Neural crest cell (in vitro differentiated cells): ENCODE measurements at regions not wholly inside any gene's neighbourhood (a gene's known extent, or its start where the extent isn't known, plus 50 kb on each side); places are given as distances from the start of the nearest gene placed in this dataset.

ENCODE experiments used
- DNase-seq: peaks from one replicate; pipeline ENCODE4 v3.0.0; 2021; ENCODE audit warnings: low read depth, mixed read lengths, low spot score
- H3K27ac Mint-ChIP-seq: one replicate; pipeline ENCODE4 v1.8.0; 2021; ENCODE audit warnings: mild to moderate bottlenecking, mixed read lengths; ENCODE audit not compliant: unreplicated experiment
- H3K27me3 Mint-ChIP-seq: 2 replicates; pipeline ENCODE4 v1.8.0; 2021; ENCODE audit warnings: low read depth, mild to moderate bottlenecking, mixed read lengths
- H3K36me3 Mint-ChIP-seq: 2 replicates; pipeline ENCODE4 v1.8.0; 2021; ENCODE audit warnings: low read depth, mild to moderate bottlenecking, mixed read lengths
- H3K4me1 Mint-ChIP-seq: 2 replicates; pipeline ENCODE4 v1.8.0; 2021; ENCODE audit warnings: mixed read lengths
- H3K4me3 Mint-ChIP-seq: one replicate; pipeline ENCODE4 v1.8.0; 2021; ENCODE audit warnings: mild to moderate bottlenecking, mixed read lengths
- H3K9me3 Mint-ChIP-seq: 2 replicates; pipeline ENCODE4 v1.8.0; 2021; ENCODE audit warnings: mixed read lengths
- CTCF ChIP-seq: fragments of 200-600 bp; sonication (generic); conservative IDR thresholded peaks from 2 replicates; pipeline ENCODE4 v1.5.0; 2021; ENCODE audit warnings: antibody characterized with exemption, mild to moderate bottlenecking

- no peaks in the 10 kb centered on the region for H3K9me3 Mint-ChIP-seq
- no peaks in the 10 kb centered on the region for H3K27me3 Mint-ChIP-seq
- no peaks in the 10 kb centered on the region for H3K36me3 Mint-ChIP-seq
- H3K4me3 Mint-ChIP-seq: no peak overlapping the region
- no peaks in the 10 kb centered on the region for H3K4me1 Mint-ChIP-seq
- peak; percentile 75 for TF ChIP-seq CTCF
- DNase-seq: peak; percentile 20
- no peak overlapping the region for H3K27ac Mint-ChIP-seq
These were observed 51.3 kb upstream of the NFKB1 start for GRCh38 chr4:102449751-102450352.

DNA sequence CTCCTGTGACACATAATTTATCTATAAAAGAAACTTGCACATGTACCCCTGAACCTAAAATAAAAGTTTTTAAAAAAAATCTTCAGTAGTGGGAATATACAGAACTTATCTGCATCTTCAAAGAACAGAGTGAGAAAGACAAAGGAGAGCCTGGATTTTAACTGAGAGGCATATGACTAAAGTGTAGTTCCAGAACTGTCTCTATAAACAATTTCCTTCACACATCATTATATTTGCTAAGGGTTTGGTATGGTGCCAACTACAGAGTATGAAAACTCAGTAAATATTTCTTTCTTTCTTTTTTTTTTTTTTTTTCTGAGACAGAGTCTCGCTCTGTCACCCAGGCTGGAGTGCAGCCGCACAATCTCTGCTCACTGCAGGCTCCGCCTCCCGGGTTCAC is 49.9 kb upstream of the NFKB1 start:
- Mint-ChIP-seq H3K36me3 (no peaks in the 10 kb centered on the region), H3K4me1 (no peaks in the 10 kb centered on the region), H3K27ac (no peak overlapping the region), H3K27me3 (no peaks in the 10 kb centered on the region), H3K9me3 (no peaks in the 10 kb centered on the region), H3K4me3 (no peak overlapping the region)
- TF ChIP-seq CTCF: no peak
- no peak for DNase-seq
